ENCODE measurements at regions not wholly inside any gene's neighbourhood (a gene's known extent, or its start where the extent isn't known, plus 50 kb on each side); places are given as distances from the start of the nearest gene placed in this dataset.

DNA sequence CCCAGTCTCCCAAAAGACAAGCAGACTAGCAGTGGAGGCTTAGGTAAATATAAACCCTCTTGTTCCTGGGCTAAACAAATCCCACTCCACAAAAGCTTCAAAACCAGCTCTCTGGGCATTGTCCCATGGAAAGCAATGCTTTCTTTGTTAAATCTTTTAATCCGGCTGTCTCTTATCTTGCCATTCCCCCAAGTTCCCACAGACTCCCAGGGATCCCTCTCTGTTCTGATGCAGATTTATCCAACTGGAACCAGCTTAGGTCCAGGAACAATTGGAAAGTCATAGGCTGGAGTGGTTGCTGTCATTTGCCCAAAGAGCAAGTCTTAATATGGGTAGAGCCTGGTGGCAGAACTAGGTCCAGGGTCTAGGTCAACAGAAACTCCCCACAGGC lies 110.1 kb upstream of the ATP1A1 start:
- DNase-seq (ENCODE audit: low read depth in 2 of 2), result no peak

GRCh38 chr1:116265931-116266863 lies 106.8 kb upstream of the ATP1A1 start:
- no peak for DNase-seq (ENCODE audit: low read depth in 2 of 2)

DNA sequence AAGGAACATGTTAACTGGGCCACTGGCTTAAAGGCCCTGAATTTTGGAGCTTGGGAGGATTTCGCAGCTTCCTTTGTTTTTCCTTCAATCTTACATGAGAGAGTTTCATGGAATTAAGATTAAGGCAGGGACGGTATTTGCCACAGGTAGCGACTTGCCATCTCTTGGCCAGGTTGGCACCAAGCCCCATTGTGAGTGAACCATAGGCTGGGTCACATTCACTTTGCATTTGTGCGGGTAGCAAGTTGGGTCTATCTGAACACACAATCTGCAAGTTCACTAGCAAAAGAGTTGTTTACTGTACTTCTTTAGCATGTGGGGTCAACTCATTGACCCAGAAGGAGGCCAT lies 106.2 kb upstream of the ATP1A1 start:
- DNase-seq (ENCODE audit: low read depth in 2 of 2), result no peak

DNA sequence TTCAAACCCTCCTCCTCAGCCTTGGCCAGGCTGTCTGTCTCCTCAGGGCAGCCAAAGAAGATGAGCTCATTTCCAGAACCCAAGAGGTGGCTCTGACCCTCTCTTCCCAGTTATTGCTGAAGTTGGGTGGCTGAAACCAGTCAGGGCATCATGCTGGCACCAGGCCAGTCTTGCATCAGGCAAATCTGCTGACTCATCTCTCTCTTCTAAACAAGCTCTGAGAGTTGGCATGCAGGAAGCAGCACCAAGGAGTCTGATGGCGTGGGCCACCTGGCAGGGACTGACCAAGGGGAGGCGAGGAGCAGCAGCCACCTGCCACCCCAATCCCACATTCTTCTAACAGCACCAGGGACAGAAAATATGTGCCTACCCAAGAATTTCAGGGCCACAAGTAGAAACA lies 104.8 kb upstream of the ATP1A1 start:
- no peak for DNase-seq (ENCODE audit: low read depth in 2 of 2)

- DNase-seq (ENCODE audit: low read depth in 2 of 2), result no peak
These were observed 102.6 kb upstream of the ATP1A1 start for GRCh38 chr1:116270316-116271057.

GRCh38 chr1:116273042-116273783 lies 99.8 kb upstream of the ATP1A1 start:
- DNase-seq (ENCODE audit: low read depth in 2 of 2), result no peak

DNA sequence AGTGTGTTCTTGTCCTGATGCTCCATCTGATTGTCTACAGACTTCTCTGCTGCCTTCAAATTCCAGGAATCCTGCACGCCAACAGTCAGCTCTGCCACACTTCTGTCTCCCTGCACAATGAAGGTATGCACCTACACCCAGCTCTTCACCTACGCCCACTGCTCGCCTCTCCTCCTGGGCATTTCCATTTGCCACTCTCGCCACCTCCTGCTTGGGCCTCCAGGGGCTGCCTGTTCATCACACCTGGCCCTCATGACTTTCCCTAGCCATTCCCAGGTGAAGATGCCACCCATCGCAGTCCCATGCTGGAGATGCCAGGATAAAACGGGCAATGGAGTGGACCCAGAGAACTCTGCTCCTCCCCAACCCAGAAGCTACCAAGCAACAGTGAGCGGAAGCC lies 96.5 kb upstream of the ATP1A1 start:
- no peak for DNase-seq (ENCODE audit: low read depth in 2 of 2)

- DNase-seq (ENCODE audit: low read depth in 2 of 2), result no peak
These were observed 95.1 kb upstream of the ATP1A1 start for GRCh38 chr1:116277840-116278540.

DNA sequence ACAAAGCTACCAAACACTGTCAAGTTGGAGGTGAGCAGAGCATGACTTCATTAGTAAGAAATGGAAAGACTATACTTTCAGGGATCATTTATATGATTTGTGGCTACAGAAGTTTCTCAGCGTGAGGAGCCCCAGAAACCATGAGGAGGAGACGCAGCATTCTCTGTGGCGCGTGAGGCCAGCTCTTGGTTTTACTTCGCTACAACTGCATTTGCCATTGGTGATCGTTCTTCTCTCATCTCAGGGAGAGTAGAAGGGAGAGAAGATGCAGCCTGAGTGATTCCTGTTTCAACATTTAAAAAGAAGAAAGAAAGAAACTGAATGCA lies 94.5 kb upstream of the ATP1A1 start:
- DNase-seq (ENCODE audit: low read depth in 2 of 2), result no peak

DNA sequence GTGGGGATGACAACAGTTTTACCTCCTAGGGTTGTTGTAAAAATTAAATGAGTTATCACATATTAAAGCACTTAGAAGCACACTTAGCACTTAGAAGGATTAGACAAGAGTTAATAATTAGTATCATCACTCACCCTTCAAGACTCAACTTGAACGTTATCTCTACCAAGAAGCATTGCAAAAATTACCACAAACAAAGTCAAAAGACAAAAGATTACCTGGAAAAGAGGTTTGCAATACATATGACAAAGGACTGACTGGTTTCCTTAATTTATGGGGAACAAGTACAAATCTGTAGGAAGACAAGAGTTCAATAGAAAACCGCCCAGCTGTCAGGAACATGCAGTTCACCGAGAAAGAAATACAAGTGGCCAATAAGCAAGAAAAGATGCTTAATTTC lies 93.3 kb upstream of the ATP1A1 start:
- no peak for DNase-seq (ENCODE audit: low read depth in 2 of 2)

DNA sequence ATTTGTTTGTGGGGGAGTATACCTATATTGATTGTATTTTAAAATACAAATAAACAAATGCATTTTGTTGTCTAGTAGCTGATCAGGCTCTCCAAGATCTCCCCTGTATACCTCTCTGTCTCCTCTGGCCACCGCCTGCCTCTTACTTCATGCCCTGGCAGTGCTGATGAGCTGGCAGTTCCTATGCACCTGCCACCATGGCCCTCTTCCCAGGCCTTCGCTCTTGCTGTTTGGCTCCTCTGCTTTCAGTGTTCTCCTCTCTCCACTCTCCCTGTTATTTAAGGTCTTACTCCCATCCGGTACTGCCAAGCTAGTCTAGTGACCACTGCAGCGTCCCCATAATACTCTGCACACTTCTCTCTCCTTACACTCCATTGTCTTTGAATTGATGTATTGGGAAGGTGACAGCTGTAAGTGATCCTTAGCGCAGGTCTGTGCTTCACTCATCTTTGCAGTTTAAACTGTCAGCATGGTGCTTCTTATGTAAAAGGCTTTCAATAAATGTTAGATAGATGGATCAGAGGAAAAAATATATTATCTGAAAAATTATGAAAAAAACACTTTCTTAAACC lies 88.1 kb upstream of the ATP1A1 start:
- DNase-seq (ENCODE audit: low read depth in 2 of 2), result no peak

DNA sequence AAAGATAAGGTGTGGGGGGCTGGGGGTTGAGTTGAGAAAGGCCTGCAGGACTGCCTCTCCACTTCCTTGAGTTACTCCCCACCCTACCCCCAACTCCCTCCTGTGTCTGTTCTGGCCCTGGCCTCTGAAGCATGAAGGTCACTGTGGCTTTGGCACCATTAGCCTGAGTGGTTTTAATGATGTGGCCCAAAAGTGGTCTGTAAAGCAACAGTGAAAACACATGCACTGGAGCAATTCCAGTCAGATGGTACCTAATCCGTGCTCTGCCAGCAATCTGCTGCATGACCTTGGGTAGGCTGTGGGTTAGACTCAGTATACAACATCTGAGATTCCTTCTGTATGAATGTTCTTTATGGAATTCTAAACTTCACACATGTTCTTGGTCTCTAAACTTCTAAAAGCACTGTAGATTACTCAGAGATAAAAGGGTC lies 86.5 kb upstream of the ATP1A1 start:
- no peak for DNase-seq (ENCODE audit: low read depth in 2 of 2)

DNA sequence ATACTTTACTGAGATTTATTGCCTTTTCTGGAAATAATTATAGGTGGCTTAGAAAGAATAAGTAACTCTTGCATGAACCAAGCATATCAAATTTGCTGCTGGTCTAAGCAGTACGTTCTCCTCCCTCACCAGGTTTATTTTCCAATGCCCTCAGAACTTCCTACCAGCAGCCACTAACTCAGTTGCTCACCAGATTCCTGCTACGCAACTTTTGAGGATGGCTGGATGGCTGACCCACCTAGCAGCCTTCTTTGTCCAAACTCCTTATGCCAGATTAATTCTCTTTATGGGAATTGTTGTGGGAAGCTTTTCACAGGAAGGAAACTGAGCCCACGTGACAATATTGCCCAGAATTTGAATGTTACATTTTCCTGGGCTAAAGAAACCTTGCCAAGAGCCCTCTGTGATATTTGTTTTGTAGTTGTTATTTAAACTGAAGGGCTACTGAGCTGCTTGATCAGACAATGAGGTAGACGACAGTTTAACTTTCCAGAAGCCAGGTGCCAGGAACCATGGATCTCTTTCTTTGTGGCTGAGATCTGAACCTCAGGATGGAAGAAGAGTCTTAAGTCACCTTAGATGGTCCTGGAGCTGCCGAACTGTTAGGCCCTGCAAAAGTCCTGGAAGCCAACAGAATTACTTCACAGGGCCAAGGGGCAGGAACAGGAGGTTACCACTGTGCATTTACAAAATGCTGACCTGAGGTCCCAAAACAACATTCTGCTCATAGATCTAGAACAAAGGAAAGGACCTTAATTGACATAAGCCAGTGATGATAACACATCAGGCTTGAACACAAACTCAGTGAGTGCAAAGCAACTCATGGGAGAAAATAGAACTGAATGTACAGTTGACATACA lies 85.5 kb upstream of the ATP1A1 start:
- DNase-seq (ENCODE audit: low read depth in 2 of 2), result no peak

DNA sequence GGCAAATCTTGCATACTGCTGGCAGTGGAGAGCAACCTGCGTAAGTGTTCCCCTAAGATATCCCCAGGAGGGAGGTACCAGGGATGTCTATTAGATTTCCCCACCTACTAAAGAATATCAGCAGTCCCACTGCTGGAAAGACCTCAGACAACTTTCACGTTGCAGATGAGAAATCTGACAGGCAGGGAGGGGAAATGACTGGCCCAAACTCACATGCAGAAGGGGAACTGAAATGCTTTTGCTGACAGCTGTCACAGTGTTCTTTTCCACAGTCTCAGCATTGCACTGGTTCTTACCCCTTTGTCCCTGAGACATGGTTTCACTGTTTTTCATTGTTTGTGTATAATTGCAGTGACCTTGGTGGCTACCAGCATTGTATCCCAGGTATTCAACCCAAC lies 84.8 kb upstream of the ATP1A1 start:
- no peak for DNase-seq (ENCODE audit: low read depth in 2 of 2)

GRCh38 chr1:116289193-116289592 lies 83.9 kb upstream of the ATP1A1 start:
- no peak for DNase-seq (ENCODE audit: low read depth in 2 of 2)

- no peak for DNase-seq (ENCODE audit: low read depth in 2 of 2)
These were observed 82.8 kb upstream of the ATP1A1 start for GRCh38 chr1:116290085-116290705.

- no peak for DNase-seq (ENCODE audit: low read depth in 2 of 2)
These were observed 82.0 kb upstream of the ATP1A1 start for GRCh38 chr1:116291024-116291423.

GRCh38 chr1:116292929-116293725 lies 79.9 kb upstream of the ATP1A1 start:
- no peak for DNase-seq (ENCODE audit: low read depth in 2 of 2)

DNA sequence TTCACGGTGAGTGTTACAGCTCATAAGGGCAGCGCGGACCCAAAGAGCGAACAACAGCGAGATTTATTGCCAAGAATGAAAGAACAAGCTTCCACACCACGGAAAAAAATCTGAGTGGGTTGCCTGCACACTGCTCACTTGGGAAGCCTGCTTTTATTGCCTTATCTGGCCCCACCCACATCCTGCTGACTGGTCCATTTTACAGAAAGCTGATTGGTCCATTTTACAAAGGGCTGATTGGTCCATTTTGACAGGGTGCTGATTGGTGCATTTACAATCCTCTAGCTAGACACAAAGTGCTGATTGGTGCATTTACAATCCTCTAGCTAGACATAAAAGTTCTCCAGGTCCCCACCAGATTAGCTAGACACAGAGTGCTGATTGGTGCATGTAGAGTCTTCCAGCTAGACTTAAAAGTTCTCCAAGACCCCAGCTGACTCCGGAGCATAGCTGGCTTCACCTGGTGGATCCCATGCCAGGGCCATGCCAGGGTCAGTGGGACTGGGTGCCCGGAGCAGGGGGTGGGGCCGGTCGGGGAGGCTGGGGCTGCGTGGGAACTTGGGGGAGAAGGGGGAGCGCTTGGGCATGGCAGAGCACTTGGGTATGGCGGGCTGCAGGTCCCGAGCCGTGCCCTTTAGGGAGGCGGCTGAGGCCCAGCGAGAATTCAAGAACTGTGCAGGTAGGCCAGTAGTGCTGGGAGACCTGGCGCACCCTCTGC lies 75.4 kb upstream of the ATP1A1 start:
- no peak for DNase-seq (ENCODE audit: low read depth in 2 of 2)

Data from stimulated activated CD4-positive, alpha-beta T cell treated with anti-CD3 and anti-CD28 coated beads, Interleukin-12 subunit alpha, Interleukin-12 subunit beta, amount 100 ng/mL, for 24 hours (primary cell).